OCI-LY7 (cell line): ENCODE measurements at regions not wholly inside any gene's neighbourhood (a gene's known extent, or its start where the extent isn't known, plus 50 kb on each side); places are given as distances from the start of the nearest gene placed in this dataset.

ENCODE experiments used
- BruUV-seq: library from RNA; stranded (reverse); fragments of 400-500 nt; replicated peaks from 2 replicates; lab custom pipeline; 2021; lab: Mats Ljungman, UMichigan
- CTCF ChIA-PET: fragments of 300-600 bp; sonication (Branson Sonifier 250); formaldehyde crosslinking; loops from one replicate; lab custom pipeline; 2022; ENCODE audit warnings: antibody characterized with exemption; ENCODE audit not compliant: unreplicated experiment; lab: Charles Lee
- POLR2A ChIA-PET: fragments of 300-600 bp; sonication (Branson Sonifier 250); formaldehyde crosslinking; loops from one replicate; lab custom pipeline; 2022; ENCODE audit warnings: antibody characterized with exemption; lab: Charles Lee
- DNase-seq: peaks from one replicate; pipeline ENCODE4 v3.0.0-alpha.2; 2015; ENCODE audit warnings: low spot score
- H2AFZ ChIP-seq: fragments of 200-600 bp; sonication (generic), shearing (Covaris generic); 2 replicates; pipeline ENCODE4 v1.6.1; 2014; ENCODE audit warnings: mild to moderate bottlenecking, antibody characterized with exemption, low read length, moderate library complexity
- H3K27ac ChIP-seq: fragments of 200-600 bp; sonication (generic); 2 replicates; pipeline ENCODE4 v1.5.1; 2014; ENCODE audit warnings: mixed run types, low read depth, mild to moderate bottlenecking, moderate library complexity, low read length, inconsistent platforms; ENCODE audit not compliant: poor library complexity, severe bottlenecking
- H3K36me3 ChIP-seq: fragments of 200-600 bp; sonication (generic); 2 replicates; pipeline ENCODE4 v1.6.1; 2014; ENCODE audit warnings: mild to moderate bottlenecking, antibody characterized with exemption, low read length, moderate library complexity, mixed read lengths; ENCODE audit not compliant: insufficient read depth
- H3K4me1 ChIP-seq: fragments of 200-600 bp; sonication (generic); 2 replicates; pipeline ENCODE4 v1.5.1; 2014; ENCODE audit warnings: mild to moderate bottlenecking, low read length; ENCODE audit not compliant: insufficient read depth, poor library complexity, severe bottlenecking
- H3K4me2 ChIP-seq: fragments of 200-600 bp; sonication (generic); 2 replicates; pipeline ENCODE4 v1.6.1; 2014; ENCODE audit warnings: mild to moderate bottlenecking, low read length
- H3K4me3 ChIP-seq: fragments of 200-600 bp; sonication (generic); 2 replicates; pipeline ENCODE4 v1.5.1; 2014; ENCODE audit warnings: mild to moderate bottlenecking, low read depth, low read length; ENCODE audit not compliant: poor library complexity, severe bottlenecking
- H3K79me2 ChIP-seq: fragments of 200-600 bp; sonication (generic); 2 replicates; pipeline ENCODE4 v1.6.1; 2016; ENCODE audit warnings: low read depth, mild to moderate bottlenecking, low read length, moderate library complexity, mixed read lengths; ENCODE audit not compliant: insufficient read depth
- H3K9me2 ChIP-seq: fragments of 200-600 bp; sonication (generic); 2 replicates; pipeline ENCODE4 v1.6.1; 2016; ENCODE audit warnings: mild to moderate bottlenecking, low read length, mixed read lengths; ENCODE audit not compliant: insufficient read depth
- H3K9me3 ChIP-seq: fragments of 200-600 bp; sonication (generic); 2 replicates; pipeline ENCODE4 v1.6.1; 2014; ENCODE audit warnings: mild to moderate bottlenecking, mixed run types, low read length, mixed read lengths
- H4K20me1 ChIP-seq: fragments of 200-600 bp; sonication (generic); 2 replicates; pipeline ENCODE4 v1.6.1; 2014; ENCODE audit warnings: mild to moderate bottlenecking, antibody characterized with exemption, low read length, moderate library complexity, mixed read lengths; ENCODE audit not compliant: insufficient read depth
- EZH2phosphoT487 ChIP-seq: fragments of 200-600 bp; sonication (generic); IDR thresholded peaks from 2 replicates; pipeline ENCODE4 v1.6.1; 2018; ENCODE audit warnings: low read depth, borderline replicate concordance, mild to moderate bottlenecking, mixed run types, antibody characterized with exemption, low read length, moderate library complexity, mixed read lengths
- intact Hi-C: fragments of 100-400 bp; cut with micrococcal nuclease; formaldehyde crosslinking; loops from one replicate; pipeline ENCODE4 v1.10.0; 2022; ENCODE audit not compliant: unreplicated experiment
- TF ChIP-seq, protein P1 (sequence below): fragments of 200-600 bp; sonication (generic); conservative IDR thresholded peaks from 2 replicates; pipeline ENCODE4 v1.5.1; 2014; ENCODE audit warnings: mild to moderate bottlenecking, antibody characterized with exemption, low read length, moderate library complexity, mixed read lengths

DNA sequence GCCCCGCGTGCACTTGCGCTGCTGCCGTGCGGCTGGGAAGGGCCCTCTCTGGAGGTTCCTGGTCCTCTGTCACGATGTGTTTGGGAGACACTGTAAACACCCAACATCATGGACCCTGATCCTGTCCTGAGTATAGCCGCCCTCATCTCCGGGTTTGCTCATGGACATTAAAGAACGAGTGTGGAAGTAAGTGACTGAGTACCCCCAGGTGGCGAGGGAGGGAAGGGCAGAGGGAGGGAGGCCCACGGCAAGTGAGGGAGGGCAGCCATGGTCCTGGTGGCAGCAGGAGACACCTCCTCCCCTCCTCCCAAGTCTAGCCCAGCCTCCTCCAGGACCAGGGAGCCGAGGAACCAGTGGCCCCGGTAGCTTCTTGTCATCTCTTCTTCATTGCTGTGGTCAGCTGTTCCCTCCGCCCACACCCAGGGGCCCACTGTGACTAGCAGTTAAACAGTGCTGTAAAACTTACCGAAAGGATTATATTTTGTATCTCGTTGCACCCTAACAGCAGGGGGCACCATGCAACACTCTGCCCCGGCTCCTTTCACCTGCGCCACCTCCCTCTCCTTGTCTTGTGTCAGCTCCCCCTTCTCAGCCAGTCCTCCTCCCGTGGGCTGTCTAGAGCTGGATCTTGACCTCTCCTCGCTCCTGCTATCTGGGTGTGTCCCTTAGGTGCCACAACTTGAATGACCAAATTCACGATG is 566.5 kb upstream of the B3GAT1 start:
- Histone ChIP-seq H3K9me2 (no peaks in the 10 kb centered on the region), H3K9me3 (no peaks in the 10 kb centered on the region), H3K27ac (no peak overlapping the region), H3K36me3 (no peaks in the 10 kb centered on the region), H3K79me2 (no peaks in the 10 kb centered on the region), H4K20me1 (no peaks in the 10 kb centered on the region), H3K4me2 (no peak overlapping the region), H3K4me1 (no peaks in the 10 kb centered on the region), H2AFZ (no peak overlapping the region), H3K4me3 (no peak overlapping the region)
- CTCF ChIA-PET, result no interaction called here
- BruUV-seq, result no TSS peak
- POLR2A ChIA-PET, result no interaction called here
- no peak for DNase-seq
- intact Hi-C loops, result no loop called here
- TF ChIP-seq EZH2phosphoT487, result no peak
- TF ChIP-seq, protein P1, sequence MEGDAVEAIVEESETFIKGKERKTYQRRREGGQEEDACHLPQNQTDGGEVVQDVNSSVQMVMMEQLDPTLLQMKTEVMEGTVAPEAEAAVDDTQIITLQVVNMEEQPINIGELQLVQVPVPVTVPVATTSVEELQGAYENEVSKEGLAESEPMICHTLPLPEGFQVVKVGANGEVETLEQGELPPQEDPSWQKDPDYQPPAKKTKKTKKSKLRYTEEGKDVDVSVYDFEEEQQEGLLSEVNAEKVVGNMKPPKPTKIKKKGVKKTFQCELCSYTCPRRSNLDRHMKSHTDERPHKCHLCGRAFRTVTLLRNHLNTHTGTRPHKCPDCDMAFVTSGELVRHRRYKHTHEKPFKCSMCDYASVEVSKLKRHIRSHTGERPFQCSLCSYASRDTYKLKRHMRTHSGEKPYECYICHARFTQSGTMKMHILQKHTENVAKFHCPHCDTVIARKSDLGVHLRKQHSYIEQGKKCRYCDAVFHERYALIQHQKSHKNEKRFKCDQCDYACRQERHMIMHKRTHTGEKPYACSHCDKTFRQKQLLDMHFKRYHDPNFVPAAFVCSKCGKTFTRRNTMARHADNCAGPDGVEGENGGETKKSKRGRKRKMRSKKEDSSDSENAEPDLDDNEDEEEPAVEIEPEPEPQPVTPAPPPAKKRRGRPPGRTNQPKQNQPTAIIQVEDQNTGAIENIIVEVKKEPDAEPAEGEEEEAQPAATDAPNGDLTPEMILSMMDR, result no peak

DNA sequence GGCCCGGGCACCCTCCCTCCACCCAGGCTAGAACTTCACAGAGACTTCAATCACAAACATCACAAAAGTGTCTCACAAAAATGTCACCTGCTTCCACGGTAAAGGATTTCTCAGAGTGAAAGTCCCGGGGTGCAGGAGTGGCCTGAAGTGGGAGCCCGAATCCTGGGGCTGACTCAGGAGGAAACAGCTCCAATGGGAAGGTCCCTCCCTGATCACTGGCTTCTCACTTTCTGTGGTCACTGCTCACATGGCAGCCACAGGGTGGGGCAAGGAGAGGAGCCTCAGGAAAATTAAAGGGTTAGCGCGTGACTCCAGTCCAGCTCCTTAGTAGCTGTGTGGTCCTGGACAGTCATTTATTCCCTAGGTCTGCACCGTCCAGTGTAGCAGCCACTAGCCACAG is 564.5 kb upstream of the B3GAT1 start:
- TF ChIP-seq, protein P1, result no peak
- TF ChIP-seq EZH2phosphoT487, result no peak
- ChIA-PET POLR2A (no interaction called here), CTCF (no interaction called here)

DNA sequence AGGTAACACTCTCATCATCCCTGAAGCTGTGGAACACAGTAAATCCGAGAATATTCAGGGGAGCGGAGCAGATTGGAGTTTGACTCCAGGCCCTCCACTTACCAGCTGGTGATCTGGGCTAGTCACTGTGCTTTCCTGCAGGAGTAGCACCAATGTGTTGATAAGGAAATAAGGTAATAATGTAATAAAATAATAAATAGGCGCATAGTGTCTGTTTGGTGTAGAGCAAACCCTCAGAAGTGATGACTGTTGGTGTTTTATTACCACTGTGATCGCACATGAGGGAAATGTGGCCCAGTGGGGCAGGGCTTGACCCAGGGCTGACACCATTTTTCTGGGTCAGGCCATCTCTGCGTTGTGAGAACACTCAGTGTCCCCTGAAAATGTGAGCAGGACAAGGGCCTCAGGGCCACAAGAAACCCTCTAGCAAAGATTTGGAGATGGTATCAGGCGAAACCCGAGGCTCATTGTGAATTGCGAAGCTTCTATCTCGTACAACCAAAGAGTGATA is 563.9 kb upstream of the B3GAT1 start:
- no peaks in the 10 kb centered on the region for H3K4me1 ChIP-seq
- H3K36me3 ChIP-seq, result no peaks in the 10 kb centered on the region
- TF ChIP-seq EZH2phosphoT487, result no peak
- TF ChIP-seq, protein P1, result no peak
- ChIA-PET POLR2A (no interaction called here), CTCF (no interaction called here)
- no peak overlapping the region for H3K4me2 ChIP-seq
- no TSS peak for BruUV-seq
- no peak overlapping the region for H3K27ac ChIP-seq
- H3K4me3 ChIP-seq, result no peak overlapping the region
- intact Hi-C loops, result no loop called here
- H3K79me2 ChIP-seq, result no peaks in the 10 kb centered on the region
- no peaks in the 10 kb centered on the region for H4K20me1 ChIP-seq
- no peaks in the 10 kb centered on the region for H3K9me2 ChIP-seq
- DNase-seq, result no peak
- H2AFZ ChIP-seq, result no peak overlapping the region
- no peaks in the 10 kb centered on the region for H3K9me3 ChIP-seq

More for the DNA sequence above, 564.5 kb upstream of the B3GAT1 start:
- DNase-seq, result no peak
- Histone ChIP-seq H3K27ac (no peak overlapping the region), H4K20me1 (no peaks in the 10 kb centered on the region), H3K4me3 (no peak overlapping the region), H3K79me2 (no peaks in the 10 kb centered on the region), H2AFZ (no peak overlapping the region), H3K36me3 (no peaks in the 10 kb centered on the region), H3K4me2 (no peak overlapping the region), H3K9me2 (no peaks in the 10 kb centered on the region), H3K9me3 (no peaks in the 10 kb centered on the region), H3K4me1 (no peaks in the 10 kb centered on the region)
- BruUV-seq, result no TSS peak
- intact Hi-C loops, result no loop called here
